Activated CD4-positive, alpha-beta memory T cell treated with anti-CD3 and anti-CD28 coated beads for 36 hours (primary cell): ENCODE measurements at regions not wholly inside any gene's neighbourhood (a gene's known extent, or its start where the extent isn't known, plus 50 kb on each side); places are given as distances from the start of the nearest gene placed in this dataset.

Experiments
- CTCF ChIA-PET: fragments of 350-600 bp; sonication (Branson Sonifier 250); formaldehyde crosslinking; loops from one replicate; lab custom pipeline; 2021; ENCODE audit warnings: antibody characterized with exemption, inconsistent platforms; lab: Charles Lee
- POLR2A ChIA-PET: fragments of 350-600 bp; sonication (Branson Sonifier 250); formaldehyde crosslinking; loops from one replicate; lab custom pipeline; 2021; ENCODE audit warnings: antibody characterized with exemption; lab: Charles Lee
- DNase-seq: peaks from one replicate; pipeline ENCODE4 v3.0.0-alpha.2; 2020
- H3K27ac Mint-ChIP-seq: one replicate; pipeline ENCODE4 v1.8.0; 2021; ENCODE audit warnings: mixed read lengths
- H3K27me3 Mint-ChIP-seq: one replicate; pipeline ENCODE4 v1.8.0; 2021; ENCODE audit warnings: mixed read lengths
- H3K36me3 Mint-ChIP-seq: one replicate; pipeline ENCODE4 v1.8.0; 2021; ENCODE audit warnings: mixed read lengths
- H3K4me1 Mint-ChIP-seq: one replicate; pipeline ENCODE4 v1.8.0; 2021; ENCODE audit warnings: low read depth, mixed read lengths
- H3K4me3 Mint-ChIP-seq: one replicate; pipeline ENCODE4 v1.8.0; 2021; ENCODE audit warnings: mild to moderate bottlenecking, mixed read lengths
- H3K9me3 Mint-ChIP-seq: one replicate; pipeline ENCODE4 v1.8.0; 2021; ENCODE audit warnings: mixed read lengths
- intact Hi-C: fragments of 100-400 bp; cut with micrococcal nuclease; formaldehyde crosslinking; loops from one replicate; pipeline ENCODE4 v1.15.1; 2023

GRCh38 chr6:156024339-156024738 lies 568.7 kb upstream of the NOX3 start:
- POLR2A ChIA-PET: no interaction called here
- H3K4me1 Mint-ChIP-seq: peaks cover 11% of the 10 kb centered on the region
- DNase-seq: no peak
- no peak overlapping the region for H3K27ac Mint-ChIP-seq
- intact Hi-C loops: no loop called here
- H3K4me3 Mint-ChIP-seq: no peak overlapping the region
- H3K36me3 Mint-ChIP-seq: peaks cover 4% of the 10 kb centered on the region
- H3K27me3 Mint-ChIP-seq: no peaks in the 10 kb centered on the region
- H3K9me3 Mint-ChIP-seq: peaks cover 26% of the 10 kb centered on the region
- CTCF ChIA-PET: no interaction called here

GRCh38 chr6:156021746-156022396 lies 566.2 kb upstream of the NOX3 start:
- H3K9me3 Mint-ChIP-seq: peaks cover 26% of the 10 kb centered on the region
- H3K27me3 Mint-ChIP-seq: no peaks in the 10 kb centered on the region
- no peaks in the 10 kb centered on the region for H3K4me1 Mint-ChIP-seq
- ChIA-PET CTCF (no interaction called here), POLR2A (no interaction called here)
- intact Hi-C loops: no loop called here
- no peak overlapping the region for H3K4me3 Mint-ChIP-seq
- H3K27ac Mint-ChIP-seq: no peak overlapping the region
- no peak for DNase-seq
- peaks cover 4% of the 10 kb centered on the region for H3K36me3 Mint-ChIP-seq

GRCh38 chr6:156017838-156018237 lies 562.2 kb upstream of the NOX3 start:
- Mint-ChIP-seq H3K36me3 (peaks cover 6% of the 10 kb centered on the region), H3K27me3 (no peaks in the 10 kb centered on the region), H3K27ac (no peak overlapping the region), H3K9me3 (peaks cover 5% of the 10 kb centered on the region), H3K4me3 (no peak overlapping the region), H3K4me1 (peaks cover 8% of the 10 kb centered on the region)
- ChIA-PET POLR2A (no interaction called here), CTCF (no interaction called here)
- DNase-seq: no peak
- intact Hi-C loops: no loop called here

GRCh38 chr6:156016186-156016976 lies 560.7 kb upstream of the NOX3 start:
- Mint-ChIP-seq H3K4me3 (no peak overlapping the region), H3K27me3 (no peaks in the 10 kb centered on the region), H3K27ac (no peak overlapping the region), H3K36me3 (peaks cover 6% of the 10 kb centered on the region), H3K9me3 (peaks cover 2% of the 10 kb centered on the region), H3K4me1 (peaks cover 8% of the 10 kb centered on the region)
- ChIA-PET CTCF (no interaction called here), POLR2A (no interaction called here)
- no peak for DNase-seq
- intact Hi-C loops: no loop called here

- no peaks in the 10 kb centered on the region for H3K27me3 Mint-ChIP-seq
- no peak overlapping the region for H3K4me3 Mint-ChIP-seq
- H3K4me1 Mint-ChIP-seq: peaks cover 12% of the 10 kb centered on the region
- CTCF ChIA-PET: no interaction called here
- no peak overlapping the region for H3K27ac Mint-ChIP-seq
- H3K36me3 Mint-ChIP-seq: peaks cover 4% of the 10 kb centered on the region
- POLR2A ChIA-PET: no interaction called here
- no peak for DNase-seq
- H3K9me3 Mint-ChIP-seq: peaks cover 6% of the 10 kb centered on the region
- intact Hi-C loops: no loop called here
Measured at GRCh38 chr6:156013155-156013554, 557.5 kb upstream of the NOX3 start.

- H3K4me3 Mint-ChIP-seq: no peak overlapping the region
- ChIA-PET CTCF (no interaction called here), POLR2A (no interaction called here)
- H3K27me3 Mint-ChIP-seq: no peaks in the 10 kb centered on the region
- peaks cover 8% of the 10 kb centered on the region for H3K9me3 Mint-ChIP-seq
- intact Hi-C loops: no loop called here
- no peaks in the 10 kb centered on the region for H3K36me3 Mint-ChIP-seq
- peak overlapping the region; percentile 6 for H3K27ac Mint-ChIP-seq
- H3K4me1 Mint-ChIP-seq: peaks cover 12% of the 10 kb centered on the region
- peak; percentile 17 for DNase-seq
Measured at GRCh38 chr6:156009656-156010055, 554.0 kb upstream of the NOX3 start.

GRCh38 chr6:156004796-156005195 lies 549.2 kb upstream of the NOX3 start:
- ChIA-PET CTCF (no interaction called here), POLR2A (no interaction called here)
- H3K9me3 Mint-ChIP-seq: peaks cover 5% of the 10 kb centered on the region
- H3K4me3 Mint-ChIP-seq: no peak overlapping the region
- H3K36me3 Mint-ChIP-seq: no peaks in the 10 kb centered on the region
- H3K4me1 Mint-ChIP-seq: peaks cover 4% of the 10 kb centered on the region
- intact Hi-C loops: no loop called here
- no peaks in the 10 kb centered on the region for H3K27me3 Mint-ChIP-seq
- no peak overlapping the region for H3K27ac Mint-ChIP-seq
- DNase-seq: no peak

GRCh38 chr6:155996151-155996550 lies 540.5 kb upstream of the NOX3 start:
- no peak overlapping the region for H3K27ac Mint-ChIP-seq
- ChIA-PET CTCF (no interaction called here), POLR2A (no interaction called here)
- no peak overlapping the region for H3K4me3 Mint-ChIP-seq
- no peaks in the 10 kb centered on the region for H3K9me3 Mint-ChIP-seq
- H3K27me3 Mint-ChIP-seq: no peaks in the 10 kb centered on the region
- intact Hi-C loops: no loop called here
- H3K4me1 Mint-ChIP-seq: no peaks in the 10 kb centered on the region
- no peaks in the 10 kb centered on the region for H3K36me3 Mint-ChIP-seq
- DNase-seq: no peak

GRCh38 chr6:155995281-155995680 lies 539.6 kb upstream of the NOX3 start:
- H3K9me3 Mint-ChIP-seq: no peaks in the 10 kb centered on the region
- DNase-seq: no peak
- intact Hi-C loops: no loop called here
- H3K36me3 Mint-ChIP-seq: no peaks in the 10 kb centered on the region
- no peak overlapping the region for H3K27ac Mint-ChIP-seq
- no peak overlapping the region for H3K4me3 Mint-ChIP-seq
- no peaks in the 10 kb centered on the region for H3K4me1 Mint-ChIP-seq
- CTCF ChIA-PET: no interaction called here
- POLR2A ChIA-PET: no interaction called here
- H3K27me3 Mint-ChIP-seq: no peaks in the 10 kb centered on the region

GRCh38 chr6:155994086-155994485 lies 538.4 kb upstream of the NOX3 start:
- ChIA-PET POLR2A (no interaction called here), CTCF (no interaction called here)
- H3K9me3 Mint-ChIP-seq: no peaks in the 10 kb centered on the region
- no peak overlapping the region for H3K4me3 Mint-ChIP-seq
- no peaks in the 10 kb centered on the region for H3K36me3 Mint-ChIP-seq
- DNase-seq: no peak
- no peaks in the 10 kb centered on the region for H3K27me3 Mint-ChIP-seq
- H3K4me1 Mint-ChIP-seq: no peaks in the 10 kb centered on the region
- H3K27ac Mint-ChIP-seq: no peak overlapping the region
- intact Hi-C loops: no loop called here

GRCh38 chr6:155993240-155993639 lies 537.6 kb upstream of the NOX3 start:
- CTCF ChIA-PET: no interaction called here
- intact Hi-C loops: no loop called here
- no peak for DNase-seq
- Mint-ChIP-seq H3K9me3 (no peaks in the 10 kb centered on the region), H3K4me3 (no peak overlapping the region), H3K4me1 (no peaks in the 10 kb centered on the region), H3K27me3 (no peaks in the 10 kb centered on the region), H3K27ac (no peak overlapping the region), H3K36me3 (no peaks in the 10 kb centered on the region)
- POLR2A ChIA-PET: no interaction called here

GRCh38 chr6:155985660-155986138 lies 530.1 kb upstream of the NOX3 start:
- no peaks in the 10 kb centered on the region for H3K27me3 Mint-ChIP-seq
- intact Hi-C loops: no loop called here
- no peaks in the 10 kb centered on the region for H3K9me3 Mint-ChIP-seq
- no peak overlapping the region for H3K27ac Mint-ChIP-seq
- no peaks in the 10 kb centered on the region for H3K4me1 Mint-ChIP-seq
- POLR2A ChIA-PET: no interaction called here
- DNase-seq: no peak
- CTCF ChIA-PET: no interaction called here
- no peak overlapping the region for H3K4me3 Mint-ChIP-seq
- H3K36me3 Mint-ChIP-seq: no peaks in the 10 kb centered on the region

GRCh38 chr6:155980768-155981079 lies 525.1 kb upstream of the NOX3 start:
- Mint-ChIP-seq H3K9me3 (no peaks in the 10 kb centered on the region), H3K27me3 (no peaks in the 10 kb centered on the region), H3K4me1 (no peaks in the 10 kb centered on the region), H3K27ac (no peak overlapping the region), H3K4me3 (no peak overlapping the region), H3K36me3 (no peaks in the 10 kb centered on the region)
- no peak for DNase-seq
- ChIA-PET CTCF (no interaction called here), POLR2A (no interaction called here)
- intact Hi-C loops: no loop called here
